ENCODE measurements at regions not wholly inside any gene's neighbourhood (a gene's known extent, or its start where the extent isn't known, plus 50 kb on each side); places are given as distances from the start of the nearest gene placed in this dataset.

GRCh38 chr5:40412771-40413170 is 266.9 kb upstream of the PTGER4 start:
- FAIRE-seq (no peak), DNase-seq (ENCODE audit: insufficient read length, low spot score) (no peak)
- TF ChIP-seq CTCF (IDR thresholded peaks at IDR 0.05; ENCODE audit: insufficient read depth, missing control alignments): no peak

GRCh38 chr5:40410964-40411635 is 268.6 kb upstream of the PTGER4 start:
- DNase-seq (ENCODE audit: insufficient read length, low spot score): no peak
- no peak for FAIRE-seq
- no peak for TF ChIP-seq CTCF (IDR thresholded peaks at IDR 0.05; ENCODE audit: insufficient read depth, missing control alignments)

- FAIRE-seq (no peak), DNase-seq (ENCODE audit: insufficient read length, low spot score) (no peak)
- TF ChIP-seq CTCF (IDR thresholded peaks at IDR 0.05; ENCODE audit: insufficient read depth, missing control alignments): no peak
Observed at GRCh38 chr5:40410231-40410861, 269.4 kb upstream of the PTGER4 start.

GRCh38 chr5:40409601-40410000 is 270.1 kb upstream of the PTGER4 start:
- no peak for DNase-seq (ENCODE audit: insufficient read length, low spot score)
- TF ChIP-seq CTCF (IDR thresholded peaks at IDR 0.05; ENCODE audit: insufficient read depth, missing control alignments): no peak
- FAIRE-seq: no peak

- no peak for TF ChIP-seq CTCF (IDR thresholded peaks at IDR 0.05; ENCODE audit: insufficient read depth, missing control alignments)
- DNase-seq (ENCODE audit: insufficient read length, low spot score): no peak
- FAIRE-seq: no peak
Observed at GRCh38 chr5:40406741-40407211, 272.9 kb upstream of the PTGER4 start.

GRCh38 chr5:40405996-40406740 is 273.5 kb upstream of the PTGER4 start:
- no peak for FAIRE-seq
- no peak for TF ChIP-seq CTCF (IDR thresholded peaks at IDR 0.05; ENCODE audit: insufficient read depth, missing control alignments)
- DNase-seq (ENCODE audit: insufficient read length, low spot score): no peak
